Osteoblast (primary cell): ENCODE measurements at regions not wholly inside any gene's neighbourhood (a gene's known extent, or its start where the extent isn't known, plus 50 kb on each side); places are given as distances from the start of the nearest gene placed in this dataset.

Source experiments
- DNase-seq: peaks from one replicate; pipeline ENCODE4 v3.0.0; 2011; ENCODE audit warnings: low spot score, mixed read lengths; ENCODE audit not compliant: insufficient read length; ENCODE audit errors: missing footprints
- H2AFZ ChIP-seq: 2 replicates; pipeline ENCODE4 v1.6.0; 2011; ENCODE audit warnings: mild to moderate bottlenecking, low read length
- H3K27ac ChIP-seq: 2 replicates; pipeline ENCODE4 v1.5.1; 2011; ENCODE audit warnings: mild to moderate bottlenecking, low read depth, low read length, moderate library complexity
- H3K27me3 ChIP-seq: 2 replicates; pipeline ENCODE4 v1.6.0; 2012; ENCODE audit warnings: mild to moderate bottlenecking, control low read depth, inconsistent platforms, low read length, moderate library complexity; ENCODE audit not compliant: insufficient read depth
- H3K36me3 ChIP-seq: 2 replicates; pipeline ENCODE4 v1.5.1; 2011; ENCODE audit warnings: mild to moderate bottlenecking, low read length, control low read depth, moderate library complexity; ENCODE audit not compliant: insufficient read depth
- H3K4me1 ChIP-seq: 2 replicates; pipeline ENCODE4 v1.5.1; 2011; ENCODE audit warnings: mild to moderate bottlenecking, low read length, control low read depth, moderate library complexity; ENCODE audit not compliant: insufficient read depth
- H3K4me2 ChIP-seq: 2 replicates; pipeline ENCODE4 v1.6.0; 2011; ENCODE audit warnings: mild to moderate bottlenecking, low read length; ENCODE audit not compliant: insufficient read depth
- H3K4me3 ChIP-seq: fragments of 200-600 bp; sonication (generic); 3 replicates; pipeline ENCODE4 v1.5.1; 2012; ENCODE audit warnings: mild to moderate bottlenecking, low read length, inconsistent platforms; ENCODE audit not compliant: insufficient read depth
- H3K79me2 ChIP-seq: 2 replicates; pipeline ENCODE4 v1.6.0; 2012; ENCODE audit warnings: mild to moderate bottlenecking, low read length, control low read depth, inconsistent platforms; ENCODE audit not compliant: insufficient read depth
- H3K9me3 ChIP-seq: 2 replicates; pipeline ENCODE4 v1.5.1; 2011; ENCODE audit warnings: low read depth, low read length, control low read depth
- H4K20me1 ChIP-seq: 2 replicates; pipeline ENCODE4 v1.6.0; 2012; ENCODE audit warnings: mild to moderate bottlenecking, low read length, control low read depth; ENCODE audit not compliant: insufficient read depth
- TF ChIP-seq, protein P1 (sequence below): IDR thresholded peaks from 2 replicates; pipeline ENCODE4 v1.5.1; 2011; ENCODE audit warnings: mild to moderate bottlenecking, low read depth, low read length, moderate library complexity; ENCODE audit errors: extremely low read depth

DNA sequence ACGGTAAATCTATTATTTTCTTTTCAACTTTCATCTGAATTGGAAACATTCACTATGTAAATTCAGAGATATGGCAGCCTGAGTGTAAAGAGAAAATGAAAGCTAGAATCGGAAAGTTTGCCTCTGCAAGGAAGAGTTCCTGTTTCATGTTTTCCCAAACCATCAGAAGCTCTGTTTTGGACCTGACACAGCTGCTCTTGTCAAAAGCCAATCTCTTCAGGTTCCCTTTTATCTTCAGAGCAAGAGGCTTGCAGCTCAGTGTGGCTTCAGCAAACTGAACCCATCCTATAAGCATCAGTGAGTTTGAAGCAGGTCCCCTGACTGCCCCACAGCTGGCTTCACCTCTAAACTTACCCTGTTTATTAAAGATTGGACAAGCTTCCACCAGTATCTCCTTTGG is 1099.7 kb downstream of the DTWD2 start:
- no peaks in the 10 kb centered on the region for H3K79me2 ChIP-seq
- H4K20me1 ChIP-seq = no peaks in the 10 kb centered on the region
- no peaks in the 10 kb centered on the region for H3K27me3 ChIP-seq
- TF ChIP-seq, protein P1, sequence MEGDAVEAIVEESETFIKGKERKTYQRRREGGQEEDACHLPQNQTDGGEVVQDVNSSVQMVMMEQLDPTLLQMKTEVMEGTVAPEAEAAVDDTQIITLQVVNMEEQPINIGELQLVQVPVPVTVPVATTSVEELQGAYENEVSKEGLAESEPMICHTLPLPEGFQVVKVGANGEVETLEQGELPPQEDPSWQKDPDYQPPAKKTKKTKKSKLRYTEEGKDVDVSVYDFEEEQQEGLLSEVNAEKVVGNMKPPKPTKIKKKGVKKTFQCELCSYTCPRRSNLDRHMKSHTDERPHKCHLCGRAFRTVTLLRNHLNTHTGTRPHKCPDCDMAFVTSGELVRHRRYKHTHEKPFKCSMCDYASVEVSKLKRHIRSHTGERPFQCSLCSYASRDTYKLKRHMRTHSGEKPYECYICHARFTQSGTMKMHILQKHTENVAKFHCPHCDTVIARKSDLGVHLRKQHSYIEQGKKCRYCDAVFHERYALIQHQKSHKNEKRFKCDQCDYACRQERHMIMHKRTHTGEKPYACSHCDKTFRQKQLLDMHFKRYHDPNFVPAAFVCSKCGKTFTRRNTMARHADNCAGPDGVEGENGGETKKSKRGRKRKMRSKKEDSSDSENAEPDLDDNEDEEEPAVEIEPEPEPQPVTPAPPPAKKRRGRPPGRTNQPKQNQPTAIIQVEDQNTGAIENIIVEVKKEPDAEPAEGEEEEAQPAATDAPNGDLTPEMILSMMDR = no peak
- H3K9me3 ChIP-seq = no peaks in the 10 kb centered on the region
- H2AFZ ChIP-seq = no peak overlapping the region
- H3K36me3 ChIP-seq = no peaks in the 10 kb centered on the region
- no peak overlapping the region for H3K4me3 ChIP-seq
- no peak overlapping the region for H3K4me2 ChIP-seq
- DNase-seq = no peak
- no peak overlapping the region for H3K27ac ChIP-seq
- H3K4me1 ChIP-seq = no peaks in the 10 kb centered on the region

DNA sequence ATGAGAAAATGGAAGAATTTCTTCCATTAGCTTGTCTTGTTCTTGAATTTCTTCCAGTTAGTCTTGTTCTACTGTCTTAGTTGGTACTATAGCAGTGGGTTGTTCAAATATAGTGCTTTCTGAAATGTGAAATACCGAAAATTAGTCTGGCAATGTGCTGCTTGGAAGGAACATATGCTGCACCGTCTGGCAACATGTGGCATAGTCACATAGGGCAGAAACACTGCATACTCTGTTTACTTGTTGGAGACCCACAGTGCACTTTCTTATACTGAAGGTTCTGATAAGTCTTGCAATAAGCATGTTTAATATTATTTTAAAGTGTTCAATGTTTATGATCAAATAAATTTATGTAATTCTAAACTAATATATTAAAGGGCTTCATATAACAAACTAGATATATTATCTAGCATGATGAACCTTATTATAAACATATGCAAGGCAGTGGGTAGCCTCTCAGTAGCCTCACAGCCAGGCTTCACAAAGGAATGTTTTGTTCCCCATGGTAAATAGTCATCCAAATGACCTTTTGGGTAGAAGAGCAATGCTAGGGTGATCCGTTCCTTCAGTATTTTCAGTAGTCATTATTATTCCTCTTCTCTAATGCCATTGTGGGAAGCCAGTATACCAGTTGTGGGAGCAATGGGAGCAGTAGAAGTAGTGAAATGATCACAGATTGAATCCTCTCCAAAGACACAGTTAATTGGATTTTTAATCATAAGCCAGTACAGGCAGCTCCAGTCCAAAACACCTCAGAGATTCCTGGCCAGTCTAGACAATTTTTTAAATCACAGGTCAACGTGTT is 1106.7 kb downstream of the DTWD2 start:
- H3K27ac ChIP-seq = no peak overlapping the region
- H3K36me3 ChIP-seq = no peaks in the 10 kb centered on the region
- H3K4me1 ChIP-seq = no peaks in the 10 kb centered on the region
- H3K79me2 ChIP-seq = no peaks in the 10 kb centered on the region
- TF ChIP-seq, protein P1 = no peak
- H3K27me3 ChIP-seq = no peaks in the 10 kb centered on the region
- H2AFZ ChIP-seq = no peak overlapping the region
- H4K20me1 ChIP-seq = no peaks in the 10 kb centered on the region
- H3K4me2 ChIP-seq = no peak overlapping the region
- DNase-seq = peak; percentile 14
- H3K9me3 ChIP-seq = no peaks in the 10 kb centered on the region
- no peak overlapping the region for H3K4me3 ChIP-seq

DNA sequence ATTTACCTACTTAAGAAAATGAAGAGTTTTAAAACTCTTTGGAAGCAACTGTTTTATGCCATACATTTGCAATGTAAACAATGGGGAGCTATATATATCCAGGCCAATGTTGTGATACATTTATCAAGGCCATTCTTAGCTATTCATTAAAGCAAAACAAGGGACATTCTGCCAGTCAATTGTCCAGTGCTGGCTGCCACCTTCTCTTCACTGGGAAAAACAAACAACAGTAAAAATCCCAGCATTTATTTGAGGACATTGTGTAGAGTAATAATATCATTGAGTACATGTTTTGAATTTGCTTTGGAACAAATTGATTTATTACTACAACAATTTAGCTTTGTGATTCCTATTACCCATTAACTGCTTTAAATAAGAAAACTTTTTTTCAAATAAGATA is 1107.4 kb downstream of the DTWD2 start:
- H2AFZ ChIP-seq = no peak overlapping the region
- no peak overlapping the region for H3K4me3 ChIP-seq
- no peaks in the 10 kb centered on the region for H4K20me1 ChIP-seq
- no peak overlapping the region for H3K4me2 ChIP-seq
- H3K79me2 ChIP-seq = no peaks in the 10 kb centered on the region
- no peaks in the 10 kb centered on the region for H3K27me3 ChIP-seq
- no peaks in the 10 kb centered on the region for H3K4me1 ChIP-seq
- DNase-seq = no peak
- H3K9me3 ChIP-seq = peaks cover 3% of the 10 kb centered on the region
- TF ChIP-seq, protein P1 = no peak
- H3K27ac ChIP-seq = no peak overlapping the region
- no peaks in the 10 kb centered on the region for H3K36me3 ChIP-seq

DNA sequence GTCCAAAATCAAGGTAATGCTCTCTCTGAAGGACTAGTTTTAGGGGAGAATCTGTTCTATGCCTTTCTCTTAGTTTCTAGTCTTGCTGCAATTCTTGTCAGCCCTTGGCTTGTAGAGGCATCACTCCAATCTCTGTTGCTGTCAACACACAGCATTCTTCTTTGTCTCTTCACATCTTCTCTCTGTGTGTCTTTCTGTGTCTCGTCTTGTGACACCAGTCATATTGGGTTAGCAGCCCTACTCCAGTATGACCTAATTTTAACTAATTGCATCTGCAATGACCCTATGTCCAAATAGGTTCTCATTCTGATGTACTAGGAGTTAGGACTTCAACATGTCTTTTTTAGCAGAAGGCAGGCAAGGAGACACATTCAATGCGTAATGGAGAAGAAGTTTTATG is 1110.6 kb downstream of the DTWD2 start:
- H3K27me3 ChIP-seq = no peaks in the 10 kb centered on the region
- no peaks in the 10 kb centered on the region for H3K79me2 ChIP-seq
- no peak overlapping the region for H2AFZ ChIP-seq
- H4K20me1 ChIP-seq = no peaks in the 10 kb centered on the region
- no peak overlapping the region for H3K4me2 ChIP-seq
- H3K36me3 ChIP-seq = no peaks in the 10 kb centered on the region
- H3K4me1 ChIP-seq = no peaks in the 10 kb centered on the region
- DNase-seq = no peak
- TF ChIP-seq, protein P1 = no peak
- peaks cover 3% of the 10 kb centered on the region for H3K9me3 ChIP-seq
- no peak overlapping the region for H3K27ac ChIP-seq
- no peak overlapping the region for H3K4me3 ChIP-seq
